CD4-positive, CD25-positive, alpha-beta regulatory T cell (primary cell): ENCODE measurements at regions not wholly inside any gene's neighbourhood (a gene's known extent, or its start where the extent isn't known, plus 50 kb on each side); places are given as distances from the start of the nearest gene placed in this dataset.

Source experiments
- ATAC-seq, 2 donors: fragments of 150-1000 bp; cut with Tn5 transposase; one replicate each; pipeline ENCODE4 v1.10.0; 2021; ENCODE audit warnings: low read depth in 2 of 2, moderate number of reproducible peaks in 2 of 2, moderate library complexity in 1 of 2
- DNase-seq, 3 donors: peaks; one replicate each; pipeline versions ENCODE4 v3.0.0 to v3.0.0-alpha.2; 2012 to 2022; ENCODE audit warnings: mixed read lengths in 1 of 3
- H3K27ac ChIP-seq: one replicate; pipeline ENCODE4 v1.7.0; 2013; ENCODE audit warnings: mild to moderate bottlenecking, low read length; ENCODE audit not compliant: insufficient read depth, poor library complexity, severe bottlenecking
- H3K27me3 ChIP-seq: one replicate; pipeline ENCODE4 v1.7.0; 2013; ENCODE audit warnings: low read length; ENCODE audit not compliant: control insufficient read depth, insufficient read depth
- H3K36me3 ChIP-seq: one replicate; pipeline ENCODE4 v1.7.0; 2013; ENCODE audit warnings: mild to moderate bottlenecking, low read length, moderate library complexity; ENCODE audit not compliant: control insufficient read depth, insufficient read depth
- H3K4me1 ChIP-seq: 2 replicates; pipeline ENCODE4 v1.7.0; 2013; ENCODE audit warnings: mild to moderate bottlenecking, low read length; ENCODE audit not compliant: insufficient read depth, control insufficient read depth, poor library complexity, severe bottlenecking
- H3K4me3 ChIP-seq: one replicate; pipeline ENCODE4 v1.7.0; 2013; ENCODE audit warnings: low read depth, mild to moderate bottlenecking, low read length, moderate library complexity
- H3K9me3 ChIP-seq, 2 experiments: 1 replicate in 1 of 2; 2 replicates in 1 of 2; pipeline ENCODE4 v1.7.0; 2013; ENCODE audit warnings: low read length in 2 of 2, mild to moderate bottlenecking in 1 of 2, moderate library complexity in 1 of 2; ENCODE audit not compliant: control insufficient read depth in 2 of 2
- H3K27ac Mint-ChIP-seq, 3 donors: one replicate each; pipeline ENCODE4 v1.8.0; 2020 to 2022; ENCODE audit warnings: mild to moderate bottlenecking in 3 of 3, mixed read lengths in 3 of 3, moderate library complexity in 2 of 3
- H3K27me3 Mint-ChIP-seq: one replicate; pipeline ENCODE4 v1.8.0; 2022; ENCODE audit warnings: mild to moderate bottlenecking, mixed read lengths
- H3K36me3 Mint-ChIP-seq: one replicate; pipeline ENCODE4 v1.8.0; 2020; ENCODE audit warnings: mixed read lengths
- H3K4me1 Mint-ChIP-seq, 4 donors: one replicate each; pipeline ENCODE4 v1.8.0; 2020 to 2022; ENCODE audit warnings: mixed read lengths in 4 of 4, mild to moderate bottlenecking in 1 of 4
- H3K4me3 Mint-ChIP-seq, 4 donors: one replicate each; pipeline ENCODE4 v1.8.0; 2020 to 2022; ENCODE audit warnings: mild to moderate bottlenecking in 4 of 4, mixed read lengths in 4 of 4, moderate library complexity in 3 of 4
- H3K9me3 Mint-ChIP-seq, 7 donors: one replicate each; pipeline ENCODE4 v1.8.0; 2020 to 2022; ENCODE audit warnings: mixed read lengths in 7 of 7, mild to moderate bottlenecking in 3 of 7, moderate library complexity in 2 of 7

DNA sequence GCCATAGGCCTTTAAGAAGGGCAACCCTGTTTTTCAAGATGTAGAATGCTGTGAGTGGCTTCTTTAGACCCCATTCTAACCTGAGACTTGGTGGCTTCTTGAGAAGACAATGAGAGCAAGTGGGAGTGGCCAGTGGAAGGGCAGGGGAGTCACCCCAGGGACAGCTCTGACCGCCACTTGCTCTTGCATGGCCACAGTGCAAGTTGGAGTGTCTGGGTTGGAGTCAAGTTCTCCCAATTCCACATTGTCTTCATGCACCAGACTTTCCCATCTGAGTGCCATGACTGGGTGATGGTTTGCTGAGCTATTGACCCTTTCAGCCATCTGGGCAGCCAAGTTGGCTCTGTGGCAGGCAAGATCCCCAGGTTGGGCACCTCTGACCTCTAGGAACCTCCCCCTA is 148.0 kb upstream of the SKOR2 start:
- DNase-seq = no peak
- H3K36me3 Mint-ChIP-seq = no peaks in the 10 kb centered on the region
- peaks cover 0 to 6% of the 10 kb centered on the region in 2 experiments for H3K9me3 ChIP-seq
- no peaks in the 10 kb centered on the region for H3K27me3 ChIP-seq
- H3K4me1 Mint-ChIP-seq = no peaks in the 10 kb centered on the region
- no peak for ATAC-seq
- peaks cover 0 to 13% (median 6%) of the 10 kb centered on the region in 7 donors for H3K9me3 Mint-ChIP-seq
- no peak overlapping the region for H3K4me3 Mint-ChIP-seq
- no peaks in the 10 kb centered on the region for H3K36me3 ChIP-seq
- no peaks in the 10 kb centered on the region for H3K27me3 Mint-ChIP-seq
- H3K27ac ChIP-seq = no peak overlapping the region
- no peak overlapping the region for H3K27ac Mint-ChIP-seq
- H3K4me1 ChIP-seq = no peaks in the 10 kb centered on the region
- no peak overlapping the region for H3K4me3 ChIP-seq

DNA sequence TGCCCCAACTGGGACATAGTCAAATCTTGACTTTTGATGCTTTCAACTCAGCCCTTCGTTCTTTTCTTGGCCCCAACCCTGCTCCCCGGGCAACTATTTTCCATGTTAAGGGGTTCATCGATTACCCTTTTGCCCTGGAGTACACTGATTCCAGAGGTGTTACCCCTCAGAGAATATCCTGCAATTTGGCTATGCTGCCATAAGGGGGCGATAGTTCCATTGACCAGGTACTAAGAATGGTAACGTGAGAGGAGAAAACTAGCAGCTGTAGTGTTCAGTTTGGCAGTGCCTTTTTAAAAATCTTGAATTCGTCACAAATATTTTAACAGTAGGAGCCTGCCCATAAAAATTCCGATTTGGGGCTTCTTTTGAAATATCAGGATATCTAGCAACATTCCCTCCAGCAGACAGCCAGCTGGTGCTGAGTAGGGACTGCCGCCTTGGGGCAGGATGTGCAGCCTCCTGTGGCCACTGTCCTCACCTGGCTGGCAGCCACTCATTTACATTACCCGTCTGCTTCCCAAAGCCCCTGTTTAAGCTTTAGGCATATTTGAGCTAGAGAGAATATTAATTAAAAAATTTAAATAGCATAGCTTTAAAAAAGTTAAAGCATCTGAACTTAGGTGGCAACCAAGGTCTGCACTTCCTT is 146.3 kb upstream of the SKOR2 start:
- no peak overlapping the region for H3K4me3 ChIP-seq
- H3K4me1 ChIP-seq = no peaks in the 10 kb centered on the region
- H3K36me3 ChIP-seq = no peaks in the 10 kb centered on the region
- Mint-ChIP-seq H3K27ac (no peak overlapping the region), H3K4me1 (no peaks in the 10 kb centered on the region), H3K36me3 (no peaks in the 10 kb centered on the region), H3K27me3 (no peaks in the 10 kb centered on the region), H3K4me3 (no peak overlapping the region), H3K9me3 (peaks cover 0 to 13% (median 6%) of the 10 kb centered on the region in 7 donors)
- peak in 1 of 3 donors; percentile 23 for DNase-seq
- no peaks in the 10 kb centered on the region for H3K27me3 ChIP-seq
- H3K27ac ChIP-seq = no peak overlapping the region
- ATAC-seq = no peak
- peaks cover 0 to 6% of the 10 kb centered on the region in 2 experiments for H3K9me3 ChIP-seq

DNA sequence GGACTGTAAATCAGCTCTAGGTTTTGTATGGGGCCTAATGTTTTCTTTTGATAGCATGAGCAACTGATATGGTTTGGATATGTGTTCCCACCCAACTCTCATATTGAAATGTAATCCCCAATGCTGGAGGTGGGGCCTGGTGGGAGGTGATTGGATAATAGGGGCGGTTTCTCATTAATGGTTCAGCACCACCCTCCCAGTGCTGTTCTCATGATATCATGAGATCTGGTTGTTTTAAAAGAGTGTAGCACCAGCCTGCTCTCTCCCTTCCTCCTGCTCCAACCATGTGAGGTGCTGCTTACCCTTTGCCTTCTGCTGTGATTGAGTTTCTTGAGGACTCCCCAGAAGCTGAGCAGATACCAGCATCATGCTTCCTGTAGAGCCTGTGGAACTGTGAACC is 140.2 kb upstream of the SKOR2 start:
- no peak overlapping the region for H3K27ac ChIP-seq
- H3K27me3 ChIP-seq = no peaks in the 10 kb centered on the region
- Mint-ChIP-seq H3K4me1 (no peaks in the 10 kb centered on the region), H3K4me3 (no peak overlapping the region), H3K9me3 (peaks cover 0 to 4% (median 2%) of the 10 kb centered on the region in 7 donors), H3K27me3 (no peaks in the 10 kb centered on the region), H3K27ac (no peak overlapping the region), H3K36me3 (no peaks in the 10 kb centered on the region)
- no peaks in the 10 kb centered on the region for H3K9me3 ChIP-seq
- H3K4me3 ChIP-seq = no peak overlapping the region
- H3K4me1 ChIP-seq = no peaks in the 10 kb centered on the region
- DNase-seq = no peak
- ATAC-seq = no peak
- no peaks in the 10 kb centered on the region for H3K36me3 ChIP-seq

DNA sequence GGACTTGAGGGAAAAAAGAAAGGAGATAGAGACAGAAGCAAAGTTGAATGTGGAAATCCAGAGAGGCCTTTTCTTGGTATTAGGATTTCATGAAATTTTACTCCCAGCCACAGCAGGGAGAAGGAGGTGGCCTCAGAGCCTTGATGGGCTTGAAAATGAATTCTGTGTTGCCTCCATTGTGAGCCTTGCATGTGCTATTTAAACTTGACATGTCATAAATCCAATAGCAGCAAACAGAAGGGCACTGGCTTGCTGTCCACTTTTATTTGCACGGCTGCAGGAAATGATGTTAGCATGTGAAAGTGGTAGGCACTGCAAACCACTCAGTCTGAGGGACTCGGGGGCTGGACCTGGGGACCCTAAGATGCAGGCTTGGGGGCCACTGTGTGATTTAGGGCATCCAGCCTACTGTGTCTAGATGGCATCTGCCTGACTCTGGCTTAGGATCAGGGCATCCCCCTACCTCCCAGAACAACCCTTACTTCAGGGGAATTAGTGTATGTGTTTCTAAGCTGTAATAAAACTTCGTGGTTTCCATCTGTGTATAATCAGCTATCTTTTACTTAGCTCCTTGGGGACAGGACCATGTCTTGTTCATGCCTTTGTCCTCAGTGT is 139.1 kb upstream of the SKOR2 start:
- no peak for DNase-seq
- Mint-ChIP-seq H3K4me1 (no peaks in the 10 kb centered on the region), H3K9me3 (peaks cover 0 to 2% (median 0%) of the 10 kb centered on the region in 7 donors), H3K4me3 (no peak overlapping the region), H3K36me3 (no peaks in the 10 kb centered on the region), H3K27ac (no peak overlapping the region), H3K27me3 (no peaks in the 10 kb centered on the region)
- Histone ChIP-seq H3K9me3 (no peaks in the 10 kb centered on the region), H3K27me3 (no peaks in the 10 kb centered on the region), H3K4me1 (no peaks in the 10 kb centered on the region), H3K4me3 (no peak overlapping the region), H3K36me3 (no peaks in the 10 kb centered on the region), H3K27ac (no peak overlapping the region)
- no peak for ATAC-seq

DNA sequence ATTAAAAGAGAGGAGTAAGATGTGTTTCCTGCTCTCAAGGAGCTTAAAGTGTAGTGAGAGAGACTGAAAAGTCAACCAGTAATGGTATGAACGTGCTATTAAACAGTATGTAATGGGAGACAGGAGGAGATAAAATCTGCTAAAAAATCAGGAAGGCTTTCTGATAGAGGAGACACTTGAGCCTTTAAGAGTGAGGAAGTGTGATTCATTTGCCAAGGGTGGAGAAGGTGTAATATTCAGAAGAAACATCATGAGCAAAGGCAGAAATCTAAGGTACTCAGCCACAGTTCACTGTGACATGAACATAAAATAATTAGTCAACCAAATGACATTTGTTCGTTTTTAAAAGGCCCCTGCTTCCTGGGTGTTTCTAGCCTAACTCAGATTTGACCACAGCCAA is 137.8 kb upstream of the SKOR2 start:
- Mint-ChIP-seq H3K27me3 (no peaks in the 10 kb centered on the region), H3K27ac (no peak overlapping the region), H3K4me1 (no peaks in the 10 kb centered on the region), H3K36me3 (no peaks in the 10 kb centered on the region), H3K4me3 (no peak overlapping the region), H3K9me3 (peaks cover 0 to 2% (median 0%) of the 10 kb centered on the region in 7 donors)
- DNase-seq = no peak
- no peaks in the 10 kb centered on the region for H3K36me3 ChIP-seq
- no peaks in the 10 kb centered on the region for H3K27me3 ChIP-seq
- H3K4me1 ChIP-seq = no peaks in the 10 kb centered on the region
- H3K9me3 ChIP-seq = no peaks in the 10 kb centered on the region
- no peak overlapping the region for H3K27ac ChIP-seq
- H3K4me3 ChIP-seq = no peak overlapping the region
- no peak for ATAC-seq

DNA sequence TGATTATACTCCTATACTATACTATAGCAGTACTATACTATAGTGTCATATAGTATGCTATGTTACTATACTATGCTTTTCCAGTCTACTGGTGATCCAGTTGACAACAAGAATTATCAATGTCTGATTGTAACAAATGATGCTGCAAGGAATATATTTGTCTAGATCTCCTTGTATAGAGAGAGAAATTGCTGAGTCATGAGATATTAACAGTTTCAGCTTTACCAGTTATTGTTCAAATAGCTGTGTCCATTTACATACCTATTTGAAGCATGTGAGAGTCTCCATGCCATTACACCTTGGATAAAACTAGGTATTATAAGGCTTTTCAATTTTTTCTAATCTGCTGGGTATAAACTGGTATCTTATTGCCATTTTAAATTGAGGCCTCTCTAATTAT is 136.4 kb upstream of the SKOR2 start:
- no peak for ATAC-seq
- no peak overlapping the region for H3K4me3 Mint-ChIP-seq
- Histone ChIP-seq H3K4me3 (no peak overlapping the region), H3K27me3 (no peaks in the 10 kb centered on the region), H3K27ac (no peak overlapping the region), H3K36me3 (no peaks in the 10 kb centered on the region), H3K9me3 (no peaks in the 10 kb centered on the region), H3K4me1 (no peaks in the 10 kb centered on the region)
- no peak overlapping the region for H3K27ac Mint-ChIP-seq
- peaks cover 0 to 2% (median 0%) of the 10 kb centered on the region in 7 donors for H3K9me3 Mint-ChIP-seq
- DNase-seq = no peak
- H3K36me3 Mint-ChIP-seq = no peaks in the 10 kb centered on the region
- H3K4me1 Mint-ChIP-seq = no peaks in the 10 kb centered on the region
- no peaks in the 10 kb centered on the region for H3K27me3 Mint-ChIP-seq

DNA sequence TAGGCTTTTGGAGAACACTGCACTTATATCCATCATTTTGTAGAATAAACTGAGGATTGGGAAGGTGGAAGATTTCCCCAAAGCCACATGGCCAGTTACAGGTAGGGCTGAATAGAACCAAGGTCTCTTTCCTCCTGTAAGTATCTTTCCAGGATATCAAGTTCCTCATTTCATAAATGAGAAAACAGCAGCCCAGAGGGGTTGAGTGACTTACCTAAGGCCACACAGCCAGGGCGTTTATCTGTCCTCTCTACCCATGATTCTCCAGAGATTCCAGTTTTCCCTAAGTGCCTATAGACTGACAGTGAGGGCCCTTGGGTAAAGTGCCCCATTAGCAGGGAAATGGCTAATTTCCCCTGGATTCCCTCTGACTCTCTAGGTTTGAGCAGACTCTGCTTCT is 132.3 kb upstream of the SKOR2 start:
- ATAC-seq (no peak), DNase-seq (no peak)
- Histone ChIP-seq H3K27me3 (no peaks in the 10 kb centered on the region), H3K27ac (no peak overlapping the region), H3K9me3 (no peaks in the 10 kb centered on the region), H3K36me3 (no peaks in the 10 kb centered on the region), H3K4me1 (no peaks in the 10 kb centered on the region), H3K4me3 (no peak overlapping the region)
- no peaks in the 10 kb centered on the region for H3K4me1 Mint-ChIP-seq
- no peaks in the 10 kb centered on the region for H3K27me3 Mint-ChIP-seq
- peaks cover 0 to 1% (median 0%) of the 10 kb centered on the region in 7 donors for H3K9me3 Mint-ChIP-seq
- H3K27ac Mint-ChIP-seq = no peak overlapping the region
- no peaks in the 10 kb centered on the region for H3K36me3 Mint-ChIP-seq
- no peak overlapping the region for H3K4me3 Mint-ChIP-seq

DNA sequence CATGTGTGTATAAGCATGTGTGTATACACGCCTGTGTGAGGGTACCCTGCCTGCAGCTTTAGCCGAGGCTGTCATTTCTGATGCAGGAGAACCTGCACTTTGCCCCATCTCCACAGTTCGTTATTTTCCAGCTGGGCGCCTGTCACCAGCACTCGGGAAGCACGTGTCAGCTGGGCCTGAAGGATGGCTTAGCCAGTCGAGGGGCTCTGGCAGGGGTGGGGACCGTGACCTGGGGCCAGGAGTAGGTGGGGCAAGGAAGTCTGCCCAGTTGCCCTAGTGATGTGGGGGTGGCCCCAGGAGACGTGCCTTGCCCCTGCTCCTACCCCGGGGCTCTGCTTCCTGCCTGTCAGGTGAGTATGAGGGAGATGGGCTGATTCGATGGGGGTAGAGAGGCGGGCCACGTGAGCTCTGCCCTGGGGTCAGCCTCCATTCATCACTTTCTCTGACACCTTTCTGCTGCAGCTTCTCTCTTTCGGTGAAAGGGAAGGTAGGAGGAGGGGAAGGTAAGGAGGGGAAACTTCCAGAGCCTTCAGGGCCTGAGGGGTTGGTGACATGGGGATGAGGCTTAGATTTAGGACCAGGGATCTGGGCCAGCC is 130.6 kb upstream of the SKOR2 start:
- H3K9me3 ChIP-seq = no peaks in the 10 kb centered on the region
- no peaks in the 10 kb centered on the region for H3K4me1 ChIP-seq
- H3K27ac Mint-ChIP-seq = no peak overlapping the region
- no peak overlapping the region for H3K27ac ChIP-seq
- DNase-seq (no peak), ATAC-seq (no peak)
- H3K4me3 ChIP-seq = no peak overlapping the region
- peaks cover 0 to 1% (median 0%) of the 10 kb centered on the region in 7 donors for H3K9me3 Mint-ChIP-seq
- no peaks in the 10 kb centered on the region for H3K27me3 ChIP-seq
- H3K36me3 ChIP-seq = no peaks in the 10 kb centered on the region
- no peaks in the 10 kb centered on the region for H3K36me3 Mint-ChIP-seq
- no peaks in the 10 kb centered on the region for H3K4me1 Mint-ChIP-seq
- H3K27me3 Mint-ChIP-seq = no peaks in the 10 kb centered on the region
- H3K4me3 Mint-ChIP-seq = no peak overlapping the region
